Mesenchymal stem cell (in vitro differentiated cells and primary cell): ENCODE measurements at regions not wholly inside any gene's neighbourhood (a gene's known extent, or its start where the extent isn't known, plus 50 kb on each side); places are given as distances from the start of the nearest gene placed in this dataset.

Source experiments
- DNase-seq: peaks from one replicate; pipeline ENCODE4 v3.0.0-alpha.2; 2013
- H2AFZ ChIP-seq: one replicate; pipeline ENCODE4 v1.6.1; 2013; ENCODE audit warnings: low read depth, mild to moderate bottlenecking, control low read depth, inconsistent platforms, low read length, moderate library complexity
- H2AK5ac ChIP-seq: 2 replicates; pipeline ENCODE4 v1.6.1; 2013; ENCODE audit warnings: low read length, moderate library complexity, mild to moderate bottlenecking, inconsistent platforms; ENCODE audit not compliant: severe bottlenecking
- H2BK120ac ChIP-seq: one replicate; pipeline ENCODE4 v1.6.1; 2013; ENCODE audit warnings: low read depth, mild to moderate bottlenecking, inconsistent platforms, low read length, moderate library complexity
- H2BK12ac ChIP-seq, 2 experiments: one replicate each; pipeline ENCODE4 v1.6.1; 2013; ENCODE audit warnings: inconsistent platforms in 2 of 2, low read length in 2 of 2, mild to moderate bottlenecking in 2 of 2, moderate library complexity in 2 of 2, control low read depth in 1 of 2
- H2BK15ac ChIP-seq: one replicate; pipeline ENCODE4 v1.6.1; 2013; ENCODE audit warnings: mild to moderate bottlenecking, low read depth, inconsistent platforms; ENCODE audit not compliant: poor library complexity, severe bottlenecking
- H2BK5ac ChIP-seq: 2 replicates; pipeline ENCODE4 v1.6.1; 2013; ENCODE audit warnings: low read depth, mild to moderate bottlenecking, low read length, control low read depth, inconsistent platforms; ENCODE audit not compliant: poor library complexity, severe bottlenecking
- H3K14ac ChIP-seq, 2 experiments: one replicate each; pipeline ENCODE4 v1.6.1; 2013; ENCODE audit warnings: inconsistent platforms in 2 of 2, low read length in 2 of 2, control low read depth in 1 of 2, mild to moderate bottlenecking in 1 of 2, moderate library complexity in 1 of 2
- H3K18ac ChIP-seq, 2 experiments: one replicate each; pipeline ENCODE4 v1.6.1; 2013; ENCODE audit warnings: inconsistent platforms in 2 of 2, low read length in 2 of 2, control low read depth in 1 of 2, low read depth in 1 of 2, mild to moderate bottlenecking in 1 of 2
- H3K23ac ChIP-seq, 2 experiments: one replicate each; pipeline ENCODE4 v1.6.1; 2013; ENCODE audit warnings: inconsistent platforms in 2 of 2, low read length in 2 of 2, mild to moderate bottlenecking in 2 of 2, moderate library complexity in 2 of 2, control low read depth in 1 of 2
- H3K27ac ChIP-seq: 2 replicates; pipeline ENCODE4 v1.5.1; 2013; ENCODE audit warnings: mild to moderate bottlenecking, moderate library complexity, low read length, control low read depth, inconsistent platforms; ENCODE audit not compliant: poor library complexity, severe bottlenecking
- H3K27me3 ChIP-seq, 2 experiments: 2 replicates each; pipeline versions ENCODE4 v1.6.1 to v1.7.0; 2013; ENCODE audit warnings: low read length in 2 of 2, mild to moderate bottlenecking in 2 of 2, moderate library complexity in 2 of 2, control low read depth in 1 of 2, inconsistent platforms in 1 of 2; ENCODE audit not compliant: control insufficient read depth in 1 of 2, insufficient read depth in 1 of 2
- H3K36me3 ChIP-seq, 2 experiments: 2 replicates each; pipeline versions ENCODE4 v1.6.1 to v1.7.0; 2013; ENCODE audit warnings: low read length in 2 of 2, control low read depth in 1 of 2, inconsistent platforms in 1 of 2, low read depth in 1 of 2, mild to moderate bottlenecking in 1 of 2; ENCODE audit not compliant: insufficient read depth in 2 of 2, control insufficient read depth in 1 of 2
- H3K4ac ChIP-seq, 2 experiments: one replicate each; pipeline ENCODE4 v1.6.1; 2013; ENCODE audit warnings: inconsistent platforms in 2 of 2, low read length in 2 of 2, mild to moderate bottlenecking in 2 of 2, moderate library complexity in 2 of 2, control low read depth in 1 of 2, low read depth in 1 of 2
- H3K4me1 ChIP-seq: 2 replicates; pipeline ENCODE4 v1.6.1; 2013; ENCODE audit warnings: low read depth, low read length, control low read depth; ENCODE audit not compliant: control insufficient read depth, insufficient read depth
- H3K4me2 ChIP-seq: 2 replicates; pipeline ENCODE4 v1.6.1; 2013; ENCODE audit warnings: low read length, mild to moderate bottlenecking, inconsistent platforms; ENCODE audit not compliant: poor library complexity, severe bottlenecking
- H3K4me3 ChIP-seq, 2 experiments: 2 replicates each; pipeline versions ENCODE4 v1.5.1 to v1.7.0; 2013; ENCODE audit warnings: low read length in 2 of 2, mild to moderate bottlenecking in 2 of 2, control low read depth in 1 of 2, low read depth in 1 of 2; ENCODE audit not compliant: insufficient read depth in 1 of 2
- H3K79me1 ChIP-seq: replicated peaks from 2 replicates; pipeline ENCODE4 v1.6.1; 2013; ENCODE audit warnings: mild to moderate bottlenecking, control low read depth, low read length, inconsistent platforms; ENCODE audit not compliant: poor library complexity, severe bottlenecking
- H3K9ac ChIP-seq: 2 replicates; pipeline ENCODE4 v1.7.0; 2013; ENCODE audit warnings: mild to moderate bottlenecking, low read length, moderate library complexity
- H3K9me3 ChIP-seq: 2 replicates; pipeline ENCODE4 v1.7.0; 2013; ENCODE audit warnings: mild to moderate bottlenecking, low read length; ENCODE audit not compliant: control insufficient read depth
- H4K8ac ChIP-seq: one replicate; pipeline ENCODE4 v1.6.1; 2013; ENCODE audit warnings: inconsistent platforms, mild to moderate bottlenecking, low read length, moderate library complexity
- H4K91ac ChIP-seq: one replicate; pipeline ENCODE4 v1.6.1; 2013; ENCODE audit warnings: mild to moderate bottlenecking, low read length, inconsistent platforms
- WGBS: methylation state at CpG from one replicate; pipeline ENCODE4 v1.1.7; 2013; ENCODE audit warnings: mixed read lengths; 5-methylcytosine and 5-hydroxymethylcytosine counted together

DNA sequence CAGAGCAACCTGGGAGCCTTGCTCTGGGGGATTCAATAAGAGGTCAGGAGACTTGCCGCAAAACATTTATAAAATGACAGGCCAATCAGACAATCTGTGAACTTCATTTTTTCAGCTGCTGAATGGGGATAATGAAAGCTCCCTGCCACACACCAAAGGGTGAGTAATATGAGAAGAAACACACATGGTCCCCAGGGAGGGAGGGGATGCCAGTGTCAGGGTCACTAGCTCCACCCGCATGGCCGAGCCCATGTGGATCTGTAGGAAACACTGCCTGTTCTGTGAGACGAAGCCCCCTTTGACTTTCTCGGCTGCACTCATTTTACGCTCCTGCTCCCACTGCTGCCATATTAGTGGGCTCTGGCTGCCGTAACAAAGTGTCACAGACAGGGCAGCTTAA lies 521.0 kb upstream of the RAB6C start:
- no peak overlapping the region for H3K14ac ChIP-seq
- H3K79me1 ChIP-seq: no peaks in the 10 kb centered on the region
- peak overlapping the region; percentile 6 for H2AFZ ChIP-seq

DNA sequence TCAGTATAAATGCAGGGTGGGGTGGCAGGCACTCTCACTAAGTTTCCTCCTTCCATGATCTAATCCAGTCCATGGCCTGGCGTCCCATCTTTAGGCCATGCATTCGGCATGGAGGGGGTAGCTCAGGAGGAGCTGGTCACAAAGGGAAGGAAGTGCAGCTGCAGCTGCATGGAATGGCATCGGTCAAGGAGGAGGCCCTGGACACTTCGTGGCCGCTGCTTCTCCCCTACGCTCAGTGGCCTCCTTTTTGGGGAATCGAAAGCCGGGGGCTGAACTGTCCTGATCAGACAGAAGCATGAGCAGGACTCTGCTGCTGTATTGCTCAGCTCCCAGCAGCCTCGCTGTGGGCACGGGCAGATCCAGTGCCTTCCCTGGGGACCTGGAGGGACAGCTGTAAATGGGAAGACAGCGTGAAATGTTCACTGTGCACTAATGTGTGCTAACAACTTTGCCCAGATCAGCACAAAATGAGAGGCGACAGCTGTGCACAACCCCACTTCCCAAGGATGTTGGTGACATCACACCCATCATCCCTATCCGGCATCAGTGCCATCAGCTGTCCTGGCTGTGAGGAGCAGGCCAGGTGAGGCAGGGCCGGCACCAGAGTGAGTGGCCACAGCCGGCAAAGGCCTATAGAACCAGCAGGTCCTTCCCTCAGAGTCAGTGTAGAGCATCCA lies 520.1 kb upstream of the RAB6C start:
- Histone ChIP-seq H2BK120ac (no peak overlapping the region), H3K14ac (no peak overlapping the region), H3K36me3 (no peaks in the 10 kb centered on the region), H3K4me2 (no peak overlapping the region), H2BK12ac (no peak overlapping the region), H4K8ac (no peak overlapping the region), H3K9me3 (no peaks in the 10 kb centered on the region), H3K18ac (no peak overlapping the region), H3K27ac (no peak overlapping the region), H2BK15ac (no peak overlapping the region), H2BK5ac (no peak overlapping the region), H3K4ac (no peak overlapping the region), H3K9ac (no peak overlapping the region), H2AK5ac (no peak overlapping the region), H3K4me1 (no peaks in the 10 kb centered on the region), H3K4me3 (no peak overlapping the region), H4K91ac (no peak overlapping the region), H3K27me3 (no peaks in the 10 kb centered on the region), H3K23ac (no peak overlapping the region), H2AFZ (no peak overlapping the region), H3K79me1 (no peaks in the 10 kb centered on the region)
- DNase-seq: no peak
- 79% methylated on average over 15 of the region's 15 CpGs for whole genome bisulfite sequencing

More for the DNA sequence above, 521.0 kb upstream of the RAB6C start:
- no peak overlapping the region for H3K4ac ChIP-seq
- no peak for DNase-seq
- no peak overlapping the region for H4K8ac ChIP-seq
- H2BK120ac ChIP-seq: no peak overlapping the region
- H2BK5ac ChIP-seq: no peak overlapping the region
- 79% methylated on average over 7 of the region's 7 CpGs for WGBS
- no peak overlapping the region for H3K4me2 ChIP-seq
- H4K91ac ChIP-seq: no peak overlapping the region
- H2AK5ac ChIP-seq: no peak overlapping the region
- H3K4me3 ChIP-seq: no peak overlapping the region
- H3K27ac ChIP-seq: no peak overlapping the region
- H3K9ac ChIP-seq: no peak overlapping the region
- no peak overlapping the region for H2BK12ac ChIP-seq
- no peaks in the 10 kb centered on the region for H3K27me3 ChIP-seq
- no peaks in the 10 kb centered on the region for H3K36me3 ChIP-seq
- H2BK15ac ChIP-seq: no peak overlapping the region
- no peak overlapping the region for H3K23ac ChIP-seq
- H3K9me3 ChIP-seq: no peaks in the 10 kb centered on the region
- no peak overlapping the region for H3K18ac ChIP-seq
- H3K4me1 ChIP-seq: no peaks in the 10 kb centered on the region

DNA sequence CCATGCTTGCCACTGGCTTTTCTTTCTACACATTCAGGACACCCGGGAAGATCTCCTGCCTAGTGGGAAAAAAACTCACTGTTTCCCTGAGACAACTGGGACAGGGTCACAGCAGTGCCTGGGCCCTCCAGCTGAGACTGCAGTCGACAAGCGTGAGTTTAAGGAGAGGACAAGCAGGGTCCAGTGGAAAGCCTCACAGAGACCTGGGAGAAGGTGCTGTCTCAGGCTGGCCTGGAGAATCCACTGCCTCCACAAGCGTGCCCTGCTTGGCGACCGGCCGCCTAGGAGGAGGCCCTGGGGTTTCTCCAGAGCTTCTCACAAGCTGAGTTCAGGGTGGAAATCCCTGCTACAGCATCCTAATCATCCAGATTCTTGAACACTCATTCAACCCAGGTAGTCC lies 519.6 kb upstream of the RAB6C start:
- Histone ChIP-seq H3K79me1 (no peaks in the 10 kb centered on the region), H3K18ac (no peak overlapping the region), H3K4ac (no peak overlapping the region), H3K36me3 (no peaks in the 10 kb centered on the region), H2BK15ac (no peak overlapping the region), H3K9me3 (no peaks in the 10 kb centered on the region), H4K8ac (no peak overlapping the region), H3K27ac (no peak overlapping the region), H3K23ac (no peak overlapping the region), H2AK5ac (no peak overlapping the region), H2BK5ac (no peak overlapping the region), H2BK12ac (no peak overlapping the region), H2AFZ (no peak overlapping the region), H4K91ac (no peak overlapping the region), H3K14ac (no peak overlapping the region), H3K4me2 (no peak overlapping the region), H3K4me1 (no peaks in the 10 kb centered on the region), H3K9ac (no peak overlapping the region), H3K27me3 (no peaks in the 10 kb centered on the region), H3K4me3 (no peak overlapping the region), H2BK120ac (no peak overlapping the region)
- WGBS: 90% methylated on average over 7 of the region's 7 CpGs
- DNase-seq: no peak

DNA sequence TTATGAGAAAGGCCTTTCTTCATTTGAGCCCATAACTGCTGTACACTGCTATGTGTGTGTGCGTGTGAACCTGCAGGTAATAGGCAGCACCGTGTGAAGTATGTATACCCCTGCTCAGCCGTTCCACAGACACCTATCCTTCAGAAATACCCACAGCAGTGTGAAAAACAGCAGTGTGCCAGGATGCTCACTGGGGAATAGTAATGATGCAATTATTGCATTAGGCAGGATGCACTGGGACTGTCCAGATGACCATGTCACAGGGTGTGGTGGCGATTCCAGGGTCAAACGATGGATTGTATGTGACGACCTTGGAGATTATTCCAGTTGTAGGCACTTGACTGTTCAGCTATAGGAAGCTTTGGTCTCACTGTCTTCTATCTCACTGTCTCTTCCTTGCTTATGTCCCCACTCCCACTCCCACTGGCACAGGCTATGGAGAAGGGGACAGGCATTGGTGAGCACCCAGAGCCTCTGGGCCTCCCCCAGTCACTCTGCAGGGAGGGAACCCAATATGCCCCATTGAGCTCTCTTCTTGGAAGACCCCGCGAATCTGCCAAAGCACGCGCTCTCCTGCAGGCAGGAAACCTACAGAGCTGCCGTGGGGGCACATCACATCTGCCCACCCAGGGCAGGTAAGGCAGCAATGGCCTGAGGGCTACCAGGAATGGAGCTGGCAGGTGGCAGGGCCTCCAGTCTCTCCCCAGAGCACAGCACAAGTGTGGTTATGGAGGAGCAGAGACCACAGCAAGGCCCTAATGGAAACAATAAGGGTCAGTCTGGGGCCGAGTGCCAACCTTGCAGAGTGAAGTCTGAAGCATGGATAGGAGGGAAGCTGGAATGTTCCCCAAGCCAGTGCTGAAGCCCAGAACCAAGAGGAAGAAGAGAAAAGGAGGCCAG lies 518.9 kb upstream of the RAB6C start:
- no peak overlapping the region for H4K91ac ChIP-seq
- H3K4me1 ChIP-seq: no peaks in the 10 kb centered on the region
- H3K14ac ChIP-seq: no peak overlapping the region
- H3K4ac ChIP-seq: no peak overlapping the region
- no peak overlapping the region for H3K23ac ChIP-seq
- H2BK120ac ChIP-seq: no peak overlapping the region
- DNase-seq: no peak
- no peaks in the 10 kb centered on the region for H3K9me3 ChIP-seq
- H3K79me1 ChIP-seq: no peaks in the 10 kb centered on the region
- H3K4me3 ChIP-seq: no peak overlapping the region
- no peak overlapping the region for H4K8ac ChIP-seq
- no peak overlapping the region for H2AK5ac ChIP-seq
- H2AFZ ChIP-seq: no peak overlapping the region
- 84% methylated on average over 12 of the region's 12 CpGs for WGBS
- H2BK15ac ChIP-seq: no peak overlapping the region
- H3K9ac ChIP-seq: no peak overlapping the region
- no peak overlapping the region for H3K18ac ChIP-seq
- H2BK12ac ChIP-seq: no peak overlapping the region
- H2BK5ac ChIP-seq: no peak overlapping the region
- no peaks in the 10 kb centered on the region for H3K27me3 ChIP-seq
- no peak overlapping the region for H3K4me2 ChIP-seq
- no peaks in the 10 kb centered on the region for H3K36me3 ChIP-seq
- no peak overlapping the region for H3K27ac ChIP-seq
